CD4-positive, alpha-beta T cell (primary cell): ENCODE measurements at regions not wholly inside any gene's neighbourhood (a gene's known extent, or its start where the extent isn't known, plus 50 kb on each side); places are given as distances from the start of the nearest gene placed in this dataset.

Experiments used
- ATAC-seq: fragments of 200-7000 bp; cut with Tn5 transposase; one replicate; pipeline ENCODE4 v1.10.0; 2022; ENCODE audit warnings: mild to moderate bottlenecking; ENCODE audit not compliant: poor library complexity
- CTCF ChIA-PET: fragments of 350-600 bp; sonication (Branson Sonifier 250); formaldehyde crosslinking; loops from one replicate; lab custom pipeline; 2021; ENCODE audit warnings: antibody characterized with exemption, inconsistent platforms; lab: Charles Lee
- POLR2A ChIA-PET: fragments of 350-600 bp; sonication (Branson Sonifier 250); formaldehyde crosslinking; loops from one replicate; lab custom pipeline; 2021; ENCODE audit warnings: antibody characterized with exemption, inconsistent platforms; lab: Charles Lee
- DNase-seq, 14 experiments: peaks; one replicate each; pipeline ENCODE4 v3.0.0-alpha.2; 2013 to 2020; ENCODE audit warnings: mixed read lengths in 2 of 14
- H3K27ac ChIP-seq, 2 donors: one replicate each; pipeline versions ENCODE4 v1.5.1 to v1.7.0; 2013; ENCODE audit warnings: low read length in 2 of 2, low read depth in 1 of 2, mild to moderate bottlenecking in 1 of 2
- H3K27me3 ChIP-seq, 2 experiments: 1 replicate in 1 of 2; 2 replicates in 1 of 2; pipeline versions ENCODE4 v1.6.1 to v1.7.0; 2013; ENCODE audit warnings: low read length in 2 of 2, control low read depth in 1 of 2, mild to moderate bottlenecking in 1 of 2, moderate library complexity in 1 of 2; ENCODE audit not compliant: insufficient read depth in 2 of 2, control insufficient read depth in 1 of 2
- H3K36me3 ChIP-seq: one replicate; pipeline ENCODE4 v1.6.1; 2013; ENCODE audit warnings: low read length, control low read depth; ENCODE audit not compliant: insufficient read depth
- H3K4me1 ChIP-seq: one replicate; pipeline ENCODE4 v1.6.1; 2013; ENCODE audit warnings: low read length, control low read depth; ENCODE audit not compliant: insufficient read depth
- H3K4me3 ChIP-seq: one replicate; pipeline ENCODE4 v1.5.1; 2013; ENCODE audit warnings: mild to moderate bottlenecking, low read length, moderate library complexity
- H3K9me3 ChIP-seq, 2 experiments: 1 replicate in 1 of 2; 2 replicates in 1 of 2; pipeline versions ENCODE4 v1.6.1 to v1.7.0; 2013; ENCODE audit warnings: low read length in 2 of 2, mild to moderate bottlenecking in 2 of 2, control low read depth in 1 of 2, moderate library complexity in 1 of 2; ENCODE audit not compliant: control insufficient read depth in 1 of 2, insufficient read depth in 1 of 2
- H3K27ac Mint-ChIP-seq: one replicate; pipeline ENCODE4 v1.8.0; 2020; ENCODE audit warnings: mixed read lengths
- H3K27me3 Mint-ChIP-seq: one replicate; pipeline ENCODE4 v1.8.0; 2021; ENCODE audit warnings: mixed read lengths
- H3K36me3 Mint-ChIP-seq: one replicate; pipeline ENCODE4 v1.8.0; 2021; ENCODE audit warnings: low read depth, mixed read lengths
- H3K4me1 Mint-ChIP-seq: one replicate; pipeline ENCODE4 v1.8.0; 2021; ENCODE audit warnings: low read depth, mixed read lengths
- H3K4me3 Mint-ChIP-seq: one replicate; pipeline ENCODE4 v1.8.0; 2020; ENCODE audit warnings: mild to moderate bottlenecking, mixed read lengths
- H3K9me3 Mint-ChIP-seq: one replicate; pipeline ENCODE4 v1.8.0; 2020; ENCODE audit warnings: mixed read lengths
- intact Hi-C, 2 experiments: fragments of 100-400 bp; cut with DNase I in 1 of 2; cut with micrococcal nuclease in 1 of 2; formaldehyde crosslinking; loops; one replicate each; pipeline versions ENCODE4 v1.15.1 to v1.9.0; 2023 to 2025; cut with DNase I, micrococcal nuclease
- TF ChIP-seq, protein P1 (sequence below): fragments of 200-600 bp; IDR thresholded peaks from one replicate; pipeline ENCODE4 v1.8.0; 2022; ENCODE audit warnings: antibody characterized with exemption, mild to moderate bottlenecking

DNA sequence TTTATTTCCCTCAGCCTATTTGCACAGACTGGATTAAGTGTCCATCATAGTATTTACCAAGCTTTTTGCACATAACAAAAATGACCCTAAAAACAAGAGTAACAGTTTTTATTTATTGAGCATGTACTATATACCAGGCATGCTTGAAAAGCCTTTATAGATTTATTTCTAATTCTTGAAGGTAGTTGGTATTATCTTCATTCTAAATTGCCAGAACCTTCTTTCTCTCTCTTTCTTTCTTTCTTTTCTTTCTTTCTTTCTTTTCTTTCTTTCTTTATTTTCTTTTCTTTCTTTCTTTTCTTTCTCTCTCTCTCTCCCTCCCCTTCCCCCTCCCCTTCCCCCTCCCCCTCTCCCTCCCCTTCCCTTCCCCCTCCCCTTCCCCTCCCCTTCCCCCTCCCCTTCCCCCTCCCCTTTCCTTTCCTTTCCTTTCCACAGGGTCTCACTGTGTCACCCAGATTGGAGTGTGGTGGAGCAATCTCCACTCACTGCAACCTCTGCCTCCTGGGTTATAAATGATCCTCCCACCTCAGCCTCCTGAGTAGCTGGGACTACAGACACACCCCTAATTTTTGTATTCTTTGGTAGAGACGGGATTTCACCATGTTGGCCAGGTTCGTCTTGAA lies 310.9 kb upstream of the RBFOX1 start:
- Mint-ChIP-seq H3K4me3 (no peak overlapping the region), H3K27ac (no peak overlapping the region), H3K9me3 (peaks cover 10% of the 10 kb centered on the region), H3K27me3 (no peaks in the 10 kb centered on the region), H3K4me1 (no peaks in the 10 kb centered on the region), H3K36me3 (no peaks in the 10 kb centered on the region)
- H3K9me3 ChIP-seq = peaks cover 5 to 24% of the 10 kb centered on the region in 2 experiments
- intact Hi-C loops = no loop called here
- no peaks in the 10 kb centered on the region for H3K4me1 ChIP-seq
- no peak overlapping the region for H3K4me3 ChIP-seq
- no peaks in the 10 kb centered on the region for H3K27me3 ChIP-seq
- ChIA-PET POLR2A (no interaction called here), CTCF (no interaction called here)
- H3K36me3 ChIP-seq = no peaks in the 10 kb centered on the region
- no peak overlapping the region for H3K27ac ChIP-seq
- ATAC-seq (no peak), DNase-seq (no peak)
- TF ChIP-seq, protein P1, sequence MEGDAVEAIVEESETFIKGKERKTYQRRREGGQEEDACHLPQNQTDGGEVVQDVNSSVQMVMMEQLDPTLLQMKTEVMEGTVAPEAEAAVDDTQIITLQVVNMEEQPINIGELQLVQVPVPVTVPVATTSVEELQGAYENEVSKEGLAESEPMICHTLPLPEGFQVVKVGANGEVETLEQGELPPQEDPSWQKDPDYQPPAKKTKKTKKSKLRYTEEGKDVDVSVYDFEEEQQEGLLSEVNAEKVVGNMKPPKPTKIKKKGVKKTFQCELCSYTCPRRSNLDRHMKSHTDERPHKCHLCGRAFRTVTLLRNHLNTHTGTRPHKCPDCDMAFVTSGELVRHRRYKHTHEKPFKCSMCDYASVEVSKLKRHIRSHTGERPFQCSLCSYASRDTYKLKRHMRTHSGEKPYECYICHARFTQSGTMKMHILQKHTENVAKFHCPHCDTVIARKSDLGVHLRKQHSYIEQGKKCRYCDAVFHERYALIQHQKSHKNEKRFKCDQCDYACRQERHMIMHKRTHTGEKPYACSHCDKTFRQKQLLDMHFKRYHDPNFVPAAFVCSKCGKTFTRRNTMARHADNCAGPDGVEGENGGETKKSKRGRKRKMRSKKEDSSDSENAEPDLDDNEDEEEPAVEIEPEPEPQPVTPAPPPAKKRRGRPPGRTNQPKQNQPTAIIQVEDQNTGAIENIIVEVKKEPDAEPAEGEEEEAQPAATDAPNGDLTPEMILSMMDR = no peak

DNA sequence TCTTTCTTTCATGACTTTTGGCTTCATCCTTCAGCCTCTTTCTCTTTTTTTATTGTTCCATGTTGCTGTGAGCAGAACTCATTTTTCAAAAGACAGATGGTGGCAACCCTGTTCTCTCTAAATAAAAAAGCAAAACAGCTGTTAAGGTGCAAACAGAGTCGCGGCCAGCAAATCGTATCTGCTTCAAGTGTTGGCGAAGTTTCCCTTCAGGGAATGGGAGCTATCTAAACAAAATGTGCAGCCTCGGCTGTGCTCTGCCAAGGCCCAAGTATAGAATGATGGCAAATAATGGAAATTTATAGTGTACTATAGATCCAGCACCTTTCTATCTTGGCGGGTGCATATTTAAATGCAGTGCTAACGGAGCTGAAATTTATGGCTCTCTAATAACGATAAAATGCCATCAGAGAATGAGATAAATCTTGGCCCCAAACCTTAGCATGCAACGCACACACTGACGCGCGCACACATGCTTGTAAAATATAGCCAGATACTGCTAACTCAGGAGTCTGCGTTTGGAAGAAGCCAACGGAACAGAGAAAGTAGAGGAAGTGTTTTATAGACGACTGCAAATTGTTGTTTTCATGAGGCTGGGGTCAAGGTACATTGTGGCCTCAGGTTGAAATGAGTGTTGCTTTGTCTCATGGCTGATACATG lies 315.5 kb upstream of the RBFOX1 start:
- no peaks in the 10 kb centered on the region for H3K27me3 ChIP-seq
- Mint-ChIP-seq H3K9me3 (peaks cover 8% of the 10 kb centered on the region), H3K27me3 (no peaks in the 10 kb centered on the region), H3K4me1 (no peaks in the 10 kb centered on the region), H3K27ac (no peak overlapping the region), H3K36me3 (no peaks in the 10 kb centered on the region), H3K4me3 (no peak overlapping the region)
- DNase-seq (no peak), ATAC-seq (no peak)
- H3K4me3 ChIP-seq = no peak overlapping the region
- H3K4me1 ChIP-seq = no peaks in the 10 kb centered on the region
- H3K9me3 ChIP-seq = peaks cover 0 to 11% of the 10 kb centered on the region in 2 experiments
- CTCF ChIA-PET = no interaction called here
- POLR2A ChIA-PET = no interaction called here
- intact Hi-C loops = no loop called here
- no peaks in the 10 kb centered on the region for H3K36me3 ChIP-seq
- TF ChIP-seq, protein P1 = no peak
- H3K27ac ChIP-seq = no peak overlapping the region

- Histone ChIP-seq H3K4me1 (no peaks in the 10 kb centered on the region), H3K27me3 (no peaks in the 10 kb centered on the region), H3K9me3 (peaks cover 0 to 8% of the 10 kb centered on the region in 2 experiments), H3K27ac (no peak overlapping the region), H3K36me3 (no peaks in the 10 kb centered on the region), H3K4me3 (no peak overlapping the region)
- Mint-ChIP-seq H3K27me3 (no peaks in the 10 kb centered on the region), H3K4me1 (no peaks in the 10 kb centered on the region), H3K9me3 (peaks cover 10% of the 10 kb centered on the region), H3K27ac (no peak overlapping the region), H3K36me3 (no peaks in the 10 kb centered on the region), H3K4me3 (no peak overlapping the region)
- ChIA-PET POLR2A (no interaction called here), CTCF (no interaction called here)
- TF ChIP-seq, protein P1 = no peak
- intact Hi-C loops = no loop called here
- ATAC-seq (no peak), DNase-seq (no peak)
Observed at GRCh38 chr16:7014756-7015155, 317.9 kb upstream of the RBFOX1 start.
